Cardiac fibroblast (primary cell): ENCODE measurements at regions not wholly inside any gene's neighbourhood (a gene's known extent, or its start where the extent isn't known, plus 50 kb on each side); places are given as distances from the start of the nearest gene placed in this dataset.
"Not testable (repeated sequence)": the region's sequence is repeated elsewhere in the genome, so short reads cannot be mapped to it uniquely, and the experiment has no call there.

Source experiments
- DNase-seq, 2 donors: peaks; one replicate each; pipeline versions ENCODE4 v3.0.0 to v3.0.0-alpha.2; 2010; ENCODE audit warnings: low read depth in 2 of 2
- H3K4me3 ChIP-seq, 2 donors: replicated peaks in 1 of 2; 1 replicate in 1 of 2; 2 replicates in 1 of 2; pipeline ENCODE4 v1.5.1; 2011; ENCODE audit warnings: low read depth in 2 of 2, low read length in 2 of 2, mild to moderate bottlenecking in 2 of 2, moderate library complexity in 1 of 2
- TF ChIP-seq, protein P1 (sequence below): IDR thresholded peaks from one replicate; pipeline ENCODE4 v1.5.1; 2011; ENCODE audit warnings: low read depth, mild to moderate bottlenecking, low read length, inconsistent platforms

DNA sequence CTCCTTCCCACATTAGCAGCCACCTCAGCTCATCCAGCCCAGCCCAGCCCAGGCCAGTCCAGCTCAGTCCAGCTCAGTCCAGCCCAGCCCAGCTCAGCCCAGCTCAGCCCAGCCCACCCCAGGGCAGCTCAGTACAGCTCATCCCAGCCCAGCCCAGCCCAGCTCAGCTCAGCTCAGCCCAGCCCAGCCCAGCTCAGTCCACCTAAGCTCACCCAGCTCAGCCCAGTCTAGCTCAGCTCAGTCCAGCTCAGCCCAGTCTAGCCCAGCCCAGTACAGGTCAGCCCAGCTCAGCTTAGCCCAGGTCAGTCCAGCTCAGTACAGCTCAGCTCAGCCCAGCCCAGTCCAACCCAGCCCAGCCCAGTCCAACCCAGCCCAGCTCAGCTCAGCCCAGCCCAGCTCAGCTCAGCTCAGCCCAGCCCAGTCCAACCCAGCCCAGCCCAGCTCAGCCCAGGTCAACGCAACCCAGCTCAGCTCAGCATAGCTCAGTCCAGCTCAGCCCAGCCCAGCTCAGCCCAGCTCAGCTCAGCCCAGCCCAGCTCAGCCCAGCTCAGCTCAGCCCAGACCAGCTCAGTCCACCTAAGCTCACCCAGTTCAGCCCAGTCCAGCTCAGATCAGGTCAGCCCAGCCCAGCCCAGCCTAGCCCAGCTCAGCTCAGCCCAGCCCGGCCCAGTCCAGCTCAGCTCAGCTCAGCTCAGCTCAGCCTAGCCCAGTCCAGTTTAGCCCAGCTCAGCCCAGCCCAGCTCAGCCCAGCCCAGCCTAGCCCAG is 63.0 kb downstream of the TMEM121 start:
- DNase-seq: no peak
- H3K4me3 ChIP-seq: no peak overlapping the region
- TF ChIP-seq, protein P1, sequence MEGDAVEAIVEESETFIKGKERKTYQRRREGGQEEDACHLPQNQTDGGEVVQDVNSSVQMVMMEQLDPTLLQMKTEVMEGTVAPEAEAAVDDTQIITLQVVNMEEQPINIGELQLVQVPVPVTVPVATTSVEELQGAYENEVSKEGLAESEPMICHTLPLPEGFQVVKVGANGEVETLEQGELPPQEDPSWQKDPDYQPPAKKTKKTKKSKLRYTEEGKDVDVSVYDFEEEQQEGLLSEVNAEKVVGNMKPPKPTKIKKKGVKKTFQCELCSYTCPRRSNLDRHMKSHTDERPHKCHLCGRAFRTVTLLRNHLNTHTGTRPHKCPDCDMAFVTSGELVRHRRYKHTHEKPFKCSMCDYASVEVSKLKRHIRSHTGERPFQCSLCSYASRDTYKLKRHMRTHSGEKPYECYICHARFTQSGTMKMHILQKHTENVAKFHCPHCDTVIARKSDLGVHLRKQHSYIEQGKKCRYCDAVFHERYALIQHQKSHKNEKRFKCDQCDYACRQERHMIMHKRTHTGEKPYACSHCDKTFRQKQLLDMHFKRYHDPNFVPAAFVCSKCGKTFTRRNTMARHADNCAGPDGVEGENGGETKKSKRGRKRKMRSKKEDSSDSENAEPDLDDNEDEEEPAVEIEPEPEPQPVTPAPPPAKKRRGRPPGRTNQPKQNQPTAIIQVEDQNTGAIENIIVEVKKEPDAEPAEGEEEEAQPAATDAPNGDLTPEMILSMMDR: no peak

DNA sequence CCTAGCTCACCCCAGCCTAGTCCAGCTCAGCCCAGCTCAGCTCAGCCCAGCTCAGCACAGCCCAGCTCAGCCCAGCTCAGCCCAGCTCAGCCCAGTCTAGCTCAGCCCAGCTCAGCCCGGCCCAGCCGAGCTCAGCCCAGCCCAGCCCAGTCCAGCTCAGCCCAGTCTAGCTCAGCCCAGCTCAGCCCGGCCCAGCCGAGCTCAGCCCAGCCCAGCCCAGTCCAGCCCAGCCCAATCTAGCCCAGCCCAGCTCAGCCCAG is 63.5 kb downstream of the TMEM121 start:
- H3K4me3 ChIP-seq, DNase-seq: not testable (repeated sequence)

DNA sequence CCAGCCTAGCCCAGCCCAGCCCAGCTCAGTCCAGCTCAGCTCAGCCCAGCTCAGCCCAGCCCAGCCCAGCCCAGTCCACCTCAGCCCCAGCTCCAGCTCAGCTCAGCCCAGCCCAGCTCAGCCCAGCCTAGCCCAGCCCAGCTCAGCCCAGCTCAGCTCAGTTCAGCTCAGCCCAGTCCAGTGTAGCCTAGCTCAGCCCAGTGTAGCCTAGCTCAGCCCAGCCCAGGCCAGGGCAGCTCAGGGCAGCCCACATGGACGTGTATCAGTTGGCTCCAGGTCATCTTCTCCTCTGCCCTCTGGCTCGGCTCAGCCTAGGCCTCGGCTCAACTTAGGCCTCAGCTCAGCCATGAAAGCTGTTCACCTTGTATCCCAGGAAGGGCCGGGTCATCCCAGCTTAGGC is 64.7 kb downstream of the TMEM121 start:
- no peak overlapping the region for H3K4me3 ChIP-seq
- TF ChIP-seq, protein P1: no peak
- DNase-seq: no peak

DNA sequence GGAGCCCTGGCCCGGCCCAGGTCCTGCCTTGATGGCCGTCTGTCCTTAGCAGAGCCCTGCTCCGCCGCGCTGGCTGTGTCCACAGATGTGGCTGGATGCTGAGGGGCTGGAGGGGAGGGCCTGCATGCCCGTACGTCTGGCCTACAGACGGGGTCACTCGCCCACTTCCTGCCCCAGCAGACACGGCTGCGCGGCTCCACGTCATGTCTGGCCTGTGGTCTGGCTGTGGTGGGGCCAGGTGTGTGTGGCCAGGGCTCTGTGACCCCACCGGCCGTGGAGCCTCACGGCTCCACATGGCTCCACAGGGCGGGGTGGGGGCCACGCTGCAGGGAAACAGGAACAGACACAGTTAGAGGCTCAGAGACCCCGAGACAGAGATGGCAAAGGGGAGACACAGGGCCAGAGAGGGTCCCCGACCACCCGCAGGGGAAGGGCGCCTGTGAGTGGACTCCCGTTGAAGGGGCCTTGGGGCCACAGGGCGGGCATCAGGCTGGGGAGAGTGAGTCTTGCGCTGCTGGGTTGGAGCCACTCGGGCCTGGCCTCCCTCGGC is 65.5 kb downstream of the TMEM121 start:
- not testable (repeated sequence) for H3K4me3 ChIP-seq, DNase-seq

DNA sequence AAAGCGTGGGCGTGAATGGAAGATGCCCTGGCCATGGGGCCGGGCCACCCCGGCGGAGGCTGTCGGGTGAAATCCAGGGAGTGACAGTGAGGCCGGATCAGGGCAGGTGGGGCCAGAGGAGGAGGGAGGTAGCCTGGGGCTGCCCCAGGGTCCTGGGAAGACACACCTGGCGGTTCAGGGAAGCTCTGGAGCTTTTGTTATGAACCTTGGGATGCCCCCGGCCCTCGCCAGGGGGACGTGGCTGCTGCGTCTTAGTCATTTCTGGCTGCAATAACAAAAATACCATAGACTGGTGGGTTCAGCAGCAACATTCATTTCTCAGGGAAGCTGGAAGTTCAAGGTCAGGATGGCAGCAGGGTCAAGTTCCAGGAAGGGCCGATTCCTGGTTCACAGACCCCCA is 66.3 kb downstream of the TMEM121 start:
- DNase-seq, H3K4me3 ChIP-seq: not testable (repeated sequence)

DNA sequence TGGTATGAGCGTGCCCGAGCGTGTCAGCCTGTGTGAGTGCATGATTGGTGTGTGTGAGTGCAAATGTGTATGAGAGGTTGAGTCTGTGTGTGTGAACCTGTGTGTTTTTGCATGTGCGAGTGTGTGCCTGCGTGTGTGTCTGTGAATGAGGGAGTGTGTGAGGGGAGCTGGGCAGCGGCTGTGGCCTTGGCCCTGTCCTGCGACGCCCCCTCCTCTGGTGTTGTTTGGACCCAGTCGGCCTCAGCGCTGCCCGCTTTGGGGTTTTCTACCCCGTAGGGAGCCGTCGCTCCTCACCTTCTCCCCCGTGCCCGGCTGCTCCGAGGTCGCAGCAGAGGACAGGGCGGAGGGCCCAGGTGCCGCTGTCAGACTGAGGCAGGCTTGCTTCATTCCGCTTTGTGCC is 69.0 kb downstream of the TMEM121 start:
- H3K4me3 ChIP-seq, DNase-seq: not testable (repeated sequence)

DNA sequence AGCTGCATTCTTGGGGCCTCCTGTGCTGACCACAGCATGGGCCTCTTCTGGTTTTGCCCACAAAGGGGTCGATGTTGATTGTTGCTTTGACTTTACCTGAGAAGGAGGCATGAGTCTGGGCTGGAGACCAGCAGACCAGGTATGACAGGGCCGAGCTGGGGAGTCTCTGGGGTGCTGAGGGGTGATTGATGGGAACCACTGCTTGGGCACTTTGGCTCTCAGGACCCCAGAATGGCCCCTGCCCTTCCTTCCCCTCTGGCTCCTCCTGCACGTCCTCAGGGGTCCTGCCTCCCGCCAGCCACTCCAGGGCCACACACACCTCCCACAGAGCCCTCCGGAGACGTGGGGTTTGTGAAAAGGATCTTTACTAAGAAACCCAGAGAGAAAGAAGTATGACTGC is 70.0 kb downstream of the TMEM121 start:
- H3K4me3 ChIP-seq, DNase-seq: not testable (repeated sequence)

DNA sequence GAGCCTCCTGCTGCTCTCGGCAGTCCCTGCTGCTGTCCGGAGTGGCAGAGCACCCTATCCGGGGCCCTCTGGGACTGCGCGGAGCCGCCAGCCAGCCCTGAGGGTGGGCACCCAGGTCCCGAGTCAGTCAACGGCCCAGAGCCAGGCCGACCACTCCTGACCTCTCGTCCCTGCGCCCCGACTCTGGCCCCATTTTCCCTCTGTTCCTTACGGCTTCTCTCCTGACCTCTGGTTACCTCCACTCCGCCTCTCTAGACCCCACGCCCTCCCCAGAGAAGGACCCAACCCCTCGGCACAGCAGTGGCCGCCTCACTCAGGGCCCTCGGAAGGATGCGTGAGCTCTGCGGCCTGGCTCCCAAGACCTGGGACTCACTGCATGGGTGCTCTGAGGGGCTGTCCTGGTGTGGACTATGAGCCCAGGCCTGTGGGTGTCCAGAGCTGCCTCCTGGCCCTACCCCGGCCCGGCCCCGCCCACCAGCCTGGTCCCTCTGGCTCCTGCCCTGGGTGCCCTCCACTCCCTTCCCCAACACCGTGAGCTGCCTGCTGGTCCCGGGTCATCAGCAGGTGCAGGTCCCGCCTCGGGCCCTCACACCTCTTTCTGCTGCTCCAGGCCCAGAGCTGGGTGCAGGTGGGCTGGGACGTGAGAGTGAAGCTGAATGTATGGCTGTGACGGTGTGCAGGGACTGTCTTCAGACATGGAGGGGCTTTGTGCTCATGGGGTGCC is 71.8 kb downstream of the TMEM121 start:
- not testable (repeated sequence) for H3K4me3 ChIP-seq, DNase-seq

DNA sequence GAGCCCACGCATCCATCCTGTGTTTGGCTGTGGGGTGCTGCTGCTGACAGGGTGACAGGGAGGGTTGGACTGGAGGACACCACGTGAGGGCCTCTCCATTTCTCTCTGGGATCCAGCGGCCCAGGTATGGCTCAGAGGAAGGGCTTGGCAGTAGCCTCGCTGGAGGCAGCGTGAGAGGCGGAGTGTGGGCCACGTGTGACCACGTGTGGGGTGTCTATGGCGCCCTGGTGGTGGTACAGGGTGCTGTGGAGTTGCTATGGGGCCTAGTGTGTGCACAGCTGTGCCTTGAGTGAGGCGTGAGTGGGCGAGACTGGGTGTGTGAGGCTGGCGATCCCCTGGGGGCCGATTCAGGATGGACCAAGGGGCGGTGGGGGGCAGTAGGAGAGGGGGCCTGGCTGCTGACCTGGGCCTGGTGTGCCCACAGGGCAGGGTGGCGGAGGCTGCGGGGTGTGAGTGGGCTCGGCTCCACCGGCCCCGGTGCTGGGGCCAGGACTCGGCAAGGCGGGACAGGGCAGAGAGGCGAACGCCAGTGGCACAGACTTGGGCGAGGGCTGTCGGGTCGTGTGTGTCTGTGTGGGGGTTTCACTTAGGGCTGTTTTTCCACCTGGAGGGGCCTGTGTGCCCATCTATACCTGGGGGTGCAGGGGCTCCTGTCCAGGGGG is 72.7 kb downstream of the TMEM121 start:
- H3K4me3 ChIP-seq, DNase-seq: not testable (repeated sequence)

DNA sequence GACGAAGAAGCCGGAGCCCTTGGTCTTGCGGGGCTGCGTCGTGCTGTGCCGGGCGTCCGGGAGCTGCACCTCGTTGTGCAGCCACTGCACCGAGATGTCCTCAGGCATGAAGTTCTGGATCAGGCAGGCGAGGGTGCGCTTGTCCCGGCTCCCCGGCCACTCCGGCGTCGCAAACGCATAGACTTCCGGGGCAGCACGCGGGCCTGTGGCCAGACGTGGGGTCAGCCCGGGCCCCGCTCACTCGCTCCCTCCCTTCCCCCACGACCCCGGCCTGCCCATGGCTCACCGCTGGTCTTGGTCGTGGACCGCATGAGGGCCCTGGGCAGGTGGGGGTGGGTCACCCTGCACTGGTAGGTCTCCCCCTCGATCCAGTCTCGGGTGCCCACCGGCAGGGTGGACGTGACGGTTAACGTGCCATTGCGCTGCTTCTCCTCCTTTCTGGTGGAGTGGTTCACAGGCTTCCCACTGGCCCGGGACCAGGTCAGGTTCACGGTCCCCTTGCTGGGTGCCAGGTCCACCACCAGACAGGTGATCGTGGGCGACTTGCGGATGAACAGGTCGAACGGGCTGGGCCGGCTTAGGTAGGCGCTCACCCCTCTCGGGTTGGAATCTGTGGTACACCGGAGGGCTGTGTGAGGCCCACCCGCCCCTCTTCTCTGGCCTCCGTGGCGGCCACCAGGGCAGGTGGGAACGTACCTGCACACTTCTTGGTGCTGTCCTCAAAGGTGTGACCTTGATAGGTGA is 74.0 kb downstream of the TMEM121 start:
- not testable (repeated sequence) for H3K4me3 ChIP-seq, DNase-seq

DNA sequence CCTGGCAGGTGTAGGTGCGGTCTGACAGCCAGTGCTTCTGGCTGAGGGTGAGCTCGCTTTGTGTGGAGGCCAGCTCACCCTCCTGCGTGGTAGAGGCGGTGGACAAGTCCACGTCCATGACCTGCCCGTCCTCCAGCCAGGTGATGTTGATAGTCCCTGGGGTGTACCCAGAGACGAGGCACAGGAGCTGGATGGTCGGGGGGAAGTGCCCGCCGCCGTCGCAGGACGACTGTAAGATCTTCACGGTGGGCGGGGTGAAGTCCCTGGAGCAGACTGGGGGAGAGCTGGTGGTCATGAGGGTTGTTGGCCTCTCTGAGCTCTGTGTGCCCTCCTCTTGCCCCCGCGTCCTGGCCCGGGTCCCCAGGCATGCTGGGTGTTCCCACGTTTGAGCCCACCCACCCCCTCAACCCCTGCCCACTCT is 74.6 kb downstream of the TMEM121 start:
- TF ChIP-seq, protein P1: no peak
- no peak for DNase-seq
- no peak overlapping the region for H3K4me3 ChIP-seq
